ENCODE measurements at regions not wholly inside any gene's neighbourhood (a gene's known extent, or its start where the extent isn't known, plus 50 kb on each side); places are given as distances from the start of the nearest gene placed in this dataset.

DNA sequence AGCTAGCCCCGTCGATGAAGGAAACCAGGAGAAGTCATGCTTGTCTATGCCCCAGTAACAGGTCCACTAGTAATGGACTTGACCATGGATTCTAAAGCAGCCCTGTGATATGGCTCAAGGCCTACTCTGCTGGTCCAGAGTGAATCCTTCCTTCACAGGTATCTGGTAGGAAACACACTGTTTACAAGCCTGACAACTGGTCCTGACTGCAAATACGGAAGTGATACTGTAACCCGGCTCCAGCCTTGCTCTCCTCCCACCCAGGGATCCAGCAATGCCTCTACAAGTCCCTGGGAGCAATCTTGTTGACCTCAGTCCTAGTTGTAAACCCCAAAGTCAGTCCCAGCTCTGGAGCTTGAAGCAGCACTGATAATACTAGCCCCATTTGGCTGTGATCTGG lies 239.2 kb upstream of the GRID2 start:
- TF ChIP-seq, protein P1, sequence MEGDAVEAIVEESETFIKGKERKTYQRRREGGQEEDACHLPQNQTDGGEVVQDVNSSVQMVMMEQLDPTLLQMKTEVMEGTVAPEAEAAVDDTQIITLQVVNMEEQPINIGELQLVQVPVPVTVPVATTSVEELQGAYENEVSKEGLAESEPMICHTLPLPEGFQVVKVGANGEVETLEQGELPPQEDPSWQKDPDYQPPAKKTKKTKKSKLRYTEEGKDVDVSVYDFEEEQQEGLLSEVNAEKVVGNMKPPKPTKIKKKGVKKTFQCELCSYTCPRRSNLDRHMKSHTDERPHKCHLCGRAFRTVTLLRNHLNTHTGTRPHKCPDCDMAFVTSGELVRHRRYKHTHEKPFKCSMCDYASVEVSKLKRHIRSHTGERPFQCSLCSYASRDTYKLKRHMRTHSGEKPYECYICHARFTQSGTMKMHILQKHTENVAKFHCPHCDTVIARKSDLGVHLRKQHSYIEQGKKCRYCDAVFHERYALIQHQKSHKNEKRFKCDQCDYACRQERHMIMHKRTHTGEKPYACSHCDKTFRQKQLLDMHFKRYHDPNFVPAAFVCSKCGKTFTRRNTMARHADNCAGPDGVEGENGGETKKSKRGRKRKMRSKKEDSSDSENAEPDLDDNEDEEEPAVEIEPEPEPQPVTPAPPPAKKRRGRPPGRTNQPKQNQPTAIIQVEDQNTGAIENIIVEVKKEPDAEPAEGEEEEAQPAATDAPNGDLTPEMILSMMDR (IDR thresholded peaks at IDR 0.05): no peak
- TF ChIP-seq ZFX (IDR thresholded peaks at IDR 0.05; ENCODE audit: borderline replicate concordance): no peak

Data from 22Rv1 (cell line).